Keratinocyte (primary cell): ENCODE measurements at regions not wholly inside any gene's neighbourhood (a gene's known extent, or its start where the extent isn't known, plus 50 kb on each side); places are given as distances from the start of the nearest gene placed in this dataset.

Source experiments
- DNase-seq: peaks from one replicate; pipeline ENCODE4 v3.0.0-alpha.2; 2011; ENCODE audit warnings: low read depth, missing footprints, low spot score
- FAIRE-seq: peaks from 2 replicates; lab custom pipeline; 2011; peaks lifted over from hg19 to GRCh38; lab: Jason Lieb, UNC
- H2AFZ ChIP-seq: 2 replicates; pipeline ENCODE4 v1.6.0; 2012; ENCODE audit warnings: low read length, control low read depth, inconsistent platforms; ENCODE audit not compliant: control insufficient read depth
- H3K27ac ChIP-seq: 2 replicates; pipeline ENCODE4 v1.5.1; 2011; ENCODE audit warnings: low read length; ENCODE audit not compliant: control insufficient read depth, insufficient read depth
- H3K27me3 ChIP-seq: 3 replicates; pipeline ENCODE4 v1.6.0; 2011; ENCODE audit warnings: low read length; ENCODE audit not compliant: control insufficient read depth, insufficient read depth; ENCODE audit errors: extremely low read depth
- H3K36me3 ChIP-seq, 2 experiments: 2 replicates in 1 of 2; 3 replicates in 1 of 2; pipeline ENCODE4 v1.5.1; 2011; ENCODE audit warnings: low read length in 2 of 2, mild to moderate bottlenecking in 1 of 2; ENCODE audit not compliant: control insufficient read depth in 2 of 2, insufficient read depth in 2 of 2; ENCODE audit errors: extremely low read depth in 1 of 2
- H3K4me1 ChIP-seq: 3 replicates; pipeline ENCODE4 v1.5.1; 2011; ENCODE audit warnings: low read length; ENCODE audit not compliant: control insufficient read depth, insufficient read depth; ENCODE audit errors: extremely low read depth
- H3K4me2 ChIP-seq: 3 replicates; pipeline ENCODE4 v1.6.0; 2011; ENCODE audit warnings: low read depth, low read length; ENCODE audit not compliant: control insufficient read depth, insufficient read depth; ENCODE audit errors: extremely low read depth
- H3K4me3 ChIP-seq, 3 experiments: fragments of 200-600 bp in 1 of 3; sonication (generic) in 1 of 3; 2 replicates in 2 of 3; 3 replicates in 1 of 3; pipeline ENCODE4 v1.5.1; 2011 to 2016; ENCODE audit warnings: low read length in 3 of 3, mild to moderate bottlenecking in 3 of 3, control low read depth in 2 of 3, inconsistent platforms in 1 of 3, low read depth in 1 of 3, mixed read lengths in 1 of 3, mixed run types in 1 of 3, moderate library complexity in 1 of 3; ENCODE audit not compliant: control insufficient read depth in 2 of 3, insufficient read depth in 2 of 3; ENCODE audit errors: extremely low read depth in 1 of 3
- H3K79me2 ChIP-seq: 2 replicates; pipeline ENCODE4 v1.6.0; 2012; ENCODE audit warnings: low read length; ENCODE audit not compliant: control insufficient read depth, insufficient read depth
- H3K9ac ChIP-seq: 3 replicates; pipeline ENCODE4 v1.6.0; 2011; ENCODE audit warnings: low read length; ENCODE audit not compliant: control insufficient read depth, insufficient read depth; ENCODE audit errors: extremely low read depth
- H3K9me1 ChIP-seq: 3 replicates; pipeline ENCODE4 v1.6.0; 2011; ENCODE audit warnings: low read length; ENCODE audit not compliant: control insufficient read depth, insufficient read depth; ENCODE audit errors: extremely low read depth
- H3K9me3 ChIP-seq: 2 replicates; pipeline ENCODE4 v1.5.1; 2012; ENCODE audit warnings: low read depth, low read length; ENCODE audit not compliant: control insufficient read depth
- H4K20me1 ChIP-seq: 3 replicates; pipeline ENCODE4 v1.6.0; 2011; ENCODE audit warnings: low read length; ENCODE audit not compliant: control insufficient read depth, insufficient read depth; ENCODE audit errors: extremely low read depth
- EZH2 ChIP-seq: IDR thresholded peaks from one replicate; pipeline ENCODE4 v1.6.1; 2012; ENCODE audit warnings: inconsistent platforms, mild to moderate bottlenecking, low read length, moderate library complexity
- dilution Hi-C: fragments of 300-500 bp; cut with MboI; formaldehyde crosslinking; loops from one replicate; pipeline ENCODE4 v1.7.0; 2020; ENCODE audit warnings: low sequenced_read_pairs; ENCODE audit not compliant: extremely low pct_ligation_motif_present
- TF ChIP-seq, protein P1 (sequence below), 3 experiments: IDR thresholded peaks in 1 of 3; conservative IDR thresholded peaks in 1 of 3; optimal IDR thresholded peaks in 1 of 3; 2 replicates in 2 of 3; 3 replicates in 1 of 3; pipeline versions ENCODE3 to v1.5.1; 2011; ENCODE audit warnings: low read length in 3 of 3, mild to moderate bottlenecking in 3 of 3, moderate library complexity in 2 of 3, control low read depth in 1 of 3, inconsistent platforms in 1 of 3; ENCODE audit not compliant: insufficient read depth in 2 of 3; ENCODE audit errors: extremely low read depth in 1 of 3

DNA sequence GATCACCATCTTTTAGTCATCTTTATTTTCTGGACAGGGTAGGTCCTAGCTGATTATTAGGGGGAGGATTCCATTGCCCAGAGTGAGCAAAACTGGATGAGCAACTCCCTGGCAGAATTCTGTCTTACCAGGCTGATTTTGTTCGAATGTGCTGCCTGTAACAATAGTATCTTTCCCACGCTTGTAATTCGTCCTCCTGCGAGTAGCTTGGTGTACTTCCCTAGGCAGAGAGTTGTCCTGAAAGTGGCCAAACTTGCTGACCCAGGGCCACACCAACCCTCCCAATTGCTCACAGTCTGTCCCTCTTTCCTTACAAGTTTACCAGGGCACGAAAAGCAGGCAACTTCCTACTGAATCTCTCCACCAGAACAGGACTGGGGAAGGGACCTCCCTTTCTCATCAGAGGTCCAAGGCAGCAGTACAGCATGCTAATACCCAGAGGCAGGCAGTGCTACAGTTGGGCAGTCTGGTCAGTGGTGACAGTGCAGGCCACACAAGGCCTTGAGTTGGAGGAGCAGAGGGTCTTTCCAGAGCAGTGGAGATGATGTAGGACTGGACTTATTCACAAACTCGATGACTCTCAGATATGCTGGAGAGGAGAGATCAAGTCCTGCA lies 67.8 kb upstream of the NLK start:
- H3K36me3 ChIP-seq: no peaks in the 10 kb centered on the region
- H4K20me1 ChIP-seq: no peaks in the 10 kb centered on the region
- FAIRE-seq: no peak
- no peak for TF ChIP-seq EZH2
- TF ChIP-seq, protein P1, sequence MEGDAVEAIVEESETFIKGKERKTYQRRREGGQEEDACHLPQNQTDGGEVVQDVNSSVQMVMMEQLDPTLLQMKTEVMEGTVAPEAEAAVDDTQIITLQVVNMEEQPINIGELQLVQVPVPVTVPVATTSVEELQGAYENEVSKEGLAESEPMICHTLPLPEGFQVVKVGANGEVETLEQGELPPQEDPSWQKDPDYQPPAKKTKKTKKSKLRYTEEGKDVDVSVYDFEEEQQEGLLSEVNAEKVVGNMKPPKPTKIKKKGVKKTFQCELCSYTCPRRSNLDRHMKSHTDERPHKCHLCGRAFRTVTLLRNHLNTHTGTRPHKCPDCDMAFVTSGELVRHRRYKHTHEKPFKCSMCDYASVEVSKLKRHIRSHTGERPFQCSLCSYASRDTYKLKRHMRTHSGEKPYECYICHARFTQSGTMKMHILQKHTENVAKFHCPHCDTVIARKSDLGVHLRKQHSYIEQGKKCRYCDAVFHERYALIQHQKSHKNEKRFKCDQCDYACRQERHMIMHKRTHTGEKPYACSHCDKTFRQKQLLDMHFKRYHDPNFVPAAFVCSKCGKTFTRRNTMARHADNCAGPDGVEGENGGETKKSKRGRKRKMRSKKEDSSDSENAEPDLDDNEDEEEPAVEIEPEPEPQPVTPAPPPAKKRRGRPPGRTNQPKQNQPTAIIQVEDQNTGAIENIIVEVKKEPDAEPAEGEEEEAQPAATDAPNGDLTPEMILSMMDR (optimal IDR thresholded peaks at IDR 0.05 in 1 of 3, IDR thresholded peaks at IDR 0.05 in 1 of 3, conservative IDR thresholded peaks at IDR 0.05 in 1 of 3; ENCODE audit: extremely low read depth in 1 of 3, insufficient read depth in 2 of 3, low read length in 3 of 3): no peak
- DNase-seq: no peak
- H3K4me2 ChIP-seq: no peak overlapping the region
- no peaks in the 10 kb centered on the region for H3K9me1 ChIP-seq
- H3K79me2 ChIP-seq: no peaks in the 10 kb centered on the region
- no peak overlapping the region for H3K4me3 ChIP-seq
- no peaks in the 10 kb centered on the region for H3K27me3 ChIP-seq
- H3K9ac ChIP-seq: no peak overlapping the region
- dilution Hi-C loops: no loop called here
- no peak overlapping the region for H3K27ac ChIP-seq
- peak overlapping the region; percentile 47 for H2AFZ ChIP-seq
- peaks cover 28% of the 10 kb centered on the region for H3K4me1 ChIP-seq
- no peaks in the 10 kb centered on the region for H3K9me3 ChIP-seq

DNA sequence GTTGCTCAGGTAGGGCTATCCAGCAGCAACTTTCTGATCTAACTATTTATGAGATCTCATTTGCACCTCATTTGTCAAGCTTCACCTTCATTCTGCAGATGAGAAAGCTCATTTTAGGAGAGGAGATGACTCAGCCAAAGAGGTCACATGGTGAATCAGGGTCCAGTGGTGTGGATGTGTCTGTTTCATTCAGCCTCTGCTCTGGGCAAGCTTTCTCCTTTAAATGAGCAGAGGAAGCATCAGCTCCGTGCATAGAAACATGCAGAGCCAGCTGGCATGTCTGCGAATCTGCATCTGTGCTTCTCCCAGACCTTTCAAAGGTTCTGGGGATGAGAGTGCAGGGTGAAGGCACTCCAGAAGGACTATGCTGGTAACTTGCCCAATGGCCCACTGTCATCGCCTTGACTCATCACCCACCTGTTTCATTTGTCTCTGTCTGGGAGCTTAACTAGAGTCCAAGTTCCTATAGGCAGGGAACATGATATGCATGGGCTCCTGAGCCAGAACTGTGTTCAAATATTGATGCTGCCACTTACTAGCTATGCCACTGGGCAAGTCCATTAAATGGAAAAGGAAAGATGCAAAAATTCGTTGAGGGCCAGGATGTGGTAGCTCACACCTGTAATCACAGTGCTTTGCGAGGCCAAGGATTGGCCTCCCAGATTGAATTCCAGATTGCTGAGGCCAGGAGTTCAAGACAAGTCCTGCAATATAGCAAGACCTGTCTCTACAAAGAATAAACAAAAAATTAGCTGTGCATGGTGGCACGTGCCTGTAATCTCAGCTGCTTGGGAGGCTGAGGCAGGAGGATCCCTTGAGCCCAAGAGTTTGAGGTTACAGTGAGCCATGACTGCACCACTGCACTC lies 67.1 kb upstream of the NLK start:
- Histone ChIP-seq H3K9me1 (no peaks in the 10 kb centered on the region), H3K36me3 (no peaks in the 10 kb centered on the region), H3K9ac (no peak overlapping the region), H3K4me1 (peaks cover 33% of the 10 kb centered on the region), H3K27ac (no peak overlapping the region), H4K20me1 (no peaks in the 10 kb centered on the region), H2AFZ (no peak overlapping the region), H3K79me2 (no peaks in the 10 kb centered on the region), H3K9me3 (no peaks in the 10 kb centered on the region), H3K27me3 (no peaks in the 10 kb centered on the region), H3K4me2 (no peak overlapping the region), H3K4me3 (no peak overlapping the region)
- FAIRE-seq: peak; percentile 69
- DNase-seq: no peak
- dilution Hi-C loops: no loop called here
- TF ChIP-seq, protein P1 (optimal IDR thresholded peaks at IDR 0.05 in 1 of 3, IDR thresholded peaks at IDR 0.05 in 1 of 3, conservative IDR thresholded peaks at IDR 0.05 in 1 of 3; ENCODE audit: extremely low read depth in 1 of 3, insufficient read depth in 2 of 3, low read length in 3 of 3): no peak
- TF ChIP-seq EZH2: no peak
